Ishikawa (cell line): ENCODE measurements at regions not wholly inside any gene's neighbourhood (a gene's known extent, or its start where the extent isn't known, plus 50 kb on each side); places are given as distances from the start of the nearest gene placed in this dataset.

Experiments
- CEBPB ChIP-seq: IDR thresholded peaks from 2 replicates; pipeline ENCODE4 v1.6.1; 2012
- CREB1 ChIP-seq: IDR thresholded peaks from 2 replicates; pipeline ENCODE4 v1.6.1; 2012; ENCODE audit warnings: low read depth
- EGR1 ChIP-seq: IDR thresholded peaks from 2 replicates; pipeline ENCODE4 v1.6.1; 2012
- EP300 ChIP-seq: IDR thresholded peaks from 2 replicates; pipeline ENCODE4 v1.6.1; 2012; ENCODE audit warnings: borderline replicate concordance
- FOXM1 ChIP-seq: IDR thresholded peaks from 2 replicates; pipeline ENCODE4 v1.6.1; 2012; ENCODE audit warnings: low read depth, borderline replicate concordance
- MAX ChIP-seq: IDR thresholded peaks from 2 replicates; pipeline ENCODE4 v1.6.1; 2012
- NFIC ChIP-seq: IDR thresholded peaks from 2 replicates; pipeline ENCODE4 v1.6.1; 2012
- RAD21 ChIP-seq: IDR thresholded peaks from 2 replicates; pipeline ENCODE4 v1.6.1; 2012; ENCODE audit warnings: low read depth
- REST ChIP-seq: IDR thresholded peaks from 2 replicates; pipeline ENCODE4 v1.6.1; 2012; ENCODE audit warnings: low read depth, mild to moderate bottlenecking
- TAF1 ChIP-seq: IDR thresholded peaks from 2 replicates; pipeline ENCODE4 v1.6.1; 2012; ENCODE audit warnings: low read depth, mild to moderate bottlenecking
- TCF12 ChIP-seq: IDR thresholded peaks from 2 replicates; pipeline ENCODE4 v1.6.1; 2012; ENCODE audit warnings: low read depth
- TEAD4 ChIP-seq: IDR thresholded peaks from 2 replicates; pipeline ENCODE4 v1.6.1; 2012
- USF1 ChIP-seq: IDR thresholded peaks from 2 replicates; pipeline ENCODE4 v1.6.1; 2012
- YY1 ChIP-seq: IDR thresholded peaks from 2 replicates; pipeline ENCODE4 v1.6.1; 2012; ENCODE audit warnings: low read depth
- ZBTB7A ChIP-seq: IDR thresholded peaks from 2 replicates; pipeline ENCODE4 v1.6.1; 2012; ENCODE audit warnings: low read depth

- TF ChIP-seq USF1 (no peak), CREB1 (no peak), ZBTB7A (no peak), MAX (no peak), EP300 (no peak), TCF12 (no peak), RAD21 (no peak), REST (no peak), FOXM1 (no peak), TEAD4 (no peak), CEBPB (no peak), TAF1 (no peak), NFIC (no peak), EGR1 (no peak), YY1 (no peak)
Observed at GRCh38 chrX:73932522-73932921, 80.0 kb upstream of the XIST start.

GRCh38 chrX:73930300-73930699, 77.8 kb upstream of the XIST start:
- no peak for TF ChIP-seq TEAD4
- TF ChIP-seq TAF1: no peak
- TF ChIP-seq CEBPB: no peak
- no peak for TF ChIP-seq EGR1
- no peak for TF ChIP-seq USF1
- TF ChIP-seq YY1: no peak
- no peak for TF ChIP-seq ZBTB7A
- TF ChIP-seq FOXM1: no peak
- no peak for TF ChIP-seq REST
- TF ChIP-seq EP300: no peak
- TF ChIP-seq CREB1: no peak
- TF ChIP-seq RAD21: no peak

GRCh38 chrX:73922856-73923455, 70.4 kb upstream of the XIST start:
- TF ChIP-seq REST (no peak), USF1 (no peak), YY1 (no peak), CREB1 (no peak), TAF1 (no peak), ZBTB7A (no peak), TCF12 (no peak), EGR1 (no peak), RAD21 (no peak), CEBPB (no peak), NFIC (no peak), TEAD4 (no peak), MAX (no peak), EP300 (no peak), FOXM1 (no peak)
